H9 (cell line): ENCODE measurements at regions not wholly inside any gene's neighbourhood (a gene's known extent, or its start where the extent isn't known, plus 50 kb on each side); places are given as distances from the start of the nearest gene placed in this dataset.

ENCODE experiments used
- DNase-seq: peaks from one replicate; pipeline ENCODE4 v3.0.0-alpha.2; 2017
- H2AFZ ChIP-seq: one replicate; pipeline ENCODE4 v1.6.1; 2013; ENCODE audit warnings: mild to moderate bottlenecking, low read length, control low read depth, moderate library complexity
- H2AK5ac ChIP-seq: 2 replicates; pipeline ENCODE4 v1.6.1; 2013; ENCODE audit warnings: low read length, control low read depth, mixed read lengths; ENCODE audit not compliant: insufficient read length
- H2BK120ac ChIP-seq: one replicate; pipeline ENCODE4 v1.6.1; 2013; ENCODE audit warnings: low read depth, mild to moderate bottlenecking, low read length, control low read depth, inconsistent platforms; ENCODE audit not compliant: poor library complexity, severe bottlenecking
- H2BK12ac ChIP-seq: 2 replicates; pipeline ENCODE4 v1.6.1; 2013; ENCODE audit warnings: low read length, control low read depth, mixed read lengths, low read depth; ENCODE audit not compliant: insufficient read length
- H2BK15ac ChIP-seq: 2 replicates; pipeline ENCODE4 v1.6.1; 2013; ENCODE audit warnings: low read depth, low read length, control low read depth
- H2BK20ac ChIP-seq: one replicate; pipeline ENCODE4 v1.6.1; 2013; ENCODE audit warnings: low read depth, mild to moderate bottlenecking, low read length, control low read depth, inconsistent platforms; ENCODE audit not compliant: poor library complexity, severe bottlenecking
- H2BK5ac ChIP-seq: 2 replicates; pipeline ENCODE4 v1.6.1; 2013; ENCODE audit warnings: low read length, control low read depth, mixed read lengths; ENCODE audit not compliant: insufficient read length
- H3K14ac ChIP-seq: 2 replicates; pipeline ENCODE4 v1.6.1; 2013; ENCODE audit warnings: low read length, control low read depth; ENCODE audit not compliant: insufficient read depth
- H3K18ac ChIP-seq: 2 replicates; pipeline ENCODE4 v1.6.1; 2013; ENCODE audit warnings: low read depth, mild to moderate bottlenecking, mixed read lengths, low read length, control low read depth; ENCODE audit not compliant: insufficient read length
- H3K23ac ChIP-seq: 2 replicates; pipeline ENCODE4 v1.6.1; 2013; ENCODE audit warnings: low read length, control low read depth, mixed read lengths, low read depth; ENCODE audit not compliant: insufficient read length
- H3K23me2 ChIP-seq: 2 replicates; pipeline ENCODE4 v1.6.1; 2013; ENCODE audit warnings: low read depth, mild to moderate bottlenecking, mixed read lengths, low read length, control low read depth; ENCODE audit not compliant: insufficient read length, poor library complexity, severe bottlenecking
- H3K27ac ChIP-seq: 2 replicates; pipeline ENCODE4 v1.5.1; 2013; ENCODE audit warnings: low read length, control low read depth, mixed read lengths, low read depth; ENCODE audit not compliant: insufficient read length
- H3K27me3 ChIP-seq: 2 replicates; pipeline ENCODE4 v1.6.1; 2013; ENCODE audit warnings: low read length, control low read depth, inconsistent platforms; ENCODE audit not compliant: insufficient read depth
- H3K4ac ChIP-seq: 2 replicates; pipeline ENCODE4 v1.6.1; 2013; ENCODE audit warnings: low read depth, mild to moderate bottlenecking, control low read depth, inconsistent platforms, low read length, moderate library complexity
- H3K4me1 ChIP-seq: 2 replicates; pipeline ENCODE4 v1.6.1; 2013; ENCODE audit warnings: low read length, control low read depth, inconsistent platforms; ENCODE audit not compliant: insufficient read depth
- H3K4me2 ChIP-seq: 2 replicates; pipeline ENCODE4 v1.6.1; 2013; ENCODE audit warnings: low read length, control low read depth, mixed read lengths; ENCODE audit not compliant: insufficient read length, insufficient read depth
- H3K56ac ChIP-seq: 2 replicates; pipeline ENCODE4 v1.6.1; 2013; ENCODE audit warnings: low read depth, mild to moderate bottlenecking, mixed read lengths, low read length, control low read depth; ENCODE audit not compliant: insufficient read length
- H3K79me1 ChIP-seq: 2 replicates; pipeline ENCODE4 v1.6.1; 2013; ENCODE audit warnings: low read depth, mild to moderate bottlenecking, moderate library complexity, low read length, control low read depth, inconsistent platforms; ENCODE audit not compliant: insufficient read depth, poor library complexity, severe bottlenecking
- H3K79me2 ChIP-seq: 2 replicates; pipeline ENCODE4 v1.6.1; 2013; ENCODE audit warnings: low read length, control low read depth, inconsistent platforms; ENCODE audit not compliant: insufficient read depth
- H3K9ac ChIP-seq: 2 replicates; pipeline ENCODE4 v1.6.1; 2013; ENCODE audit warnings: low read length, control low read depth, mixed read lengths; ENCODE audit not compliant: insufficient read length; ENCODE audit errors: extremely low read depth
- H3K9me3 ChIP-seq: one replicate; pipeline ENCODE4 v1.6.1; 2013; ENCODE audit warnings: low read depth, low read length, inconsistent platforms; ENCODE audit not compliant: control insufficient read depth
- H3T11ph ChIP-seq: one replicate; pipeline ENCODE4 v1.6.1; 2013; ENCODE audit warnings: mild to moderate bottlenecking, low read length, control low read depth, inconsistent platforms
- H4K20me1 ChIP-seq: one replicate; pipeline ENCODE4 v1.6.1; 2013; ENCODE audit not compliant: control insufficient read depth, insufficient read length, insufficient read depth
- H4K5ac ChIP-seq: 2 replicates; pipeline ENCODE4 v1.6.1; 2013; ENCODE audit warnings: low read depth, mild to moderate bottlenecking, mixed read lengths, low read length, control low read depth; ENCODE audit not compliant: insufficient read length
- H4K8ac ChIP-seq: replicated peaks from 2 replicates; pipeline ENCODE4 v1.6.1; 2013; ENCODE audit warnings: low read length, control low read depth, mixed read lengths, low read depth; ENCODE audit not compliant: insufficient read length
- H4K91ac ChIP-seq: 2 replicates; pipeline ENCODE4 v1.6.1; 2013; ENCODE audit warnings: low read depth, mild to moderate bottlenecking, moderate library complexity, mixed read lengths, low read length, control low read depth; ENCODE audit not compliant: insufficient read length
- H3K27ac Mint-ChIP-seq, 3 experiments: 2 replicates in 2 of 3; 3 replicates in 1 of 3; pipeline ENCODE4 v1.8.0; 2020 to 2021; ENCODE audit warnings: mixed read lengths in 3 of 3, mild to moderate bottlenecking in 1 of 3, moderate library complexity in 1 of 3
- H3K27me3 Mint-ChIP-seq: 2 replicates; pipeline ENCODE4 v1.8.0; 2021; ENCODE audit warnings: low read depth, mild to moderate bottlenecking, moderate library complexity, mixed read lengths
- H3K36me3 Mint-ChIP-seq, 3 experiments: 2 replicates in 2 of 3; 3 replicates in 1 of 3; pipeline ENCODE4 v1.8.0; 2020 to 2021; ENCODE audit warnings: low read depth in 3 of 3, mixed read lengths in 3 of 3; ENCODE audit not compliant: insufficient read depth in 1 of 3
- H3K4me1 Mint-ChIP-seq, 2 experiments: 2 replicates each; pipeline ENCODE4 v1.8.0; 2020; ENCODE audit warnings: mixed read lengths in 2 of 2
- H3K4me3 Mint-ChIP-seq, 2 experiments: 2 replicates in 1 of 2; 3 replicates in 1 of 2; pipeline ENCODE4 v1.8.0; 2020 to 2021; ENCODE audit warnings: mild to moderate bottlenecking in 2 of 2, mixed read lengths in 2 of 2, moderate library complexity in 1 of 2
- H3K9me3 Mint-ChIP-seq, 2 experiments: 2 replicates in 1 of 2; 3 replicates in 1 of 2; pipeline ENCODE4 v1.8.0; 2020; ENCODE audit warnings: mild to moderate bottlenecking in 2 of 2, mixed read lengths in 2 of 2, moderate library complexity in 1 of 2
- WGBS: extraction: QIAGEN DNeasy Blood & Tissue Kit; methylation state at CpG from one replicate; pipeline ENCODE4 v1.1.7; 2013; ENCODE audit warnings: missing lambda C conversion rate, low lambda C conversion rate, mixed read lengths; ENCODE audit not compliant: insufficient read length; ENCODE audit errors: extremely low coverage; 5-methylcytosine and 5-hydroxymethylcytosine counted together
- TF ChIP-seq, protein P1 (sequence below): fragments of 200-600 bp; sonication (generic); conservative IDR thresholded peaks from 3 replicates; pipeline ENCODE4 v1.8.0; 2021; ENCODE audit warnings: antibody characterized with exemption, mild to moderate bottlenecking

DNA sequence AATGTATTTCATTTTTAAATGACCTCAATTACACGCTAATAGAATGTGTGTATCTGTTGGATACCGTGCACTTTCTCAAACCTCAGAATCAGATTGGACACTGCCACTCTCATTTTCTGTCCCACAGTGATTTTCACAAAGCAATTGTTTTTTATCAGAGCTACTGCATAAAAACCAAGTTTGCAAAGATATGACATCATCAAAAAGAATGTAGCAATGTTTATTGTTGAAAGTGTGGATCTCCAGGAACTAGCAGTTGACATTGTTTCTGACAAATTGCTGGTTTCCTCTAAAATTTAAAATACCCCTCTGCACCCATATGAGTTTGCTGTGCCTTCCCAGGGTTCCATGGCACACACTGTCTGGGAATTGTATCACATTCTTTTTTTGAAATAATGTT lies 362.7 kb upstream of the DDI1 start:
- no peak overlapping the region for H3K4ac ChIP-seq
- no peak overlapping the region for H2BK20ac ChIP-seq
- H3K14ac ChIP-seq: no peak overlapping the region
- Mint-ChIP-seq H3K27ac (no peak overlapping the region), H3K4me3 (no peak overlapping the region), H3K9me3 (no peaks in the 10 kb centered on the region), H3K27me3 (no peaks in the 10 kb centered on the region), H3K36me3 (no peaks in the 10 kb centered on the region), H3K4me1 (no peaks in the 10 kb centered on the region)
- no peak overlapping the region for H3K27ac ChIP-seq
- no peak overlapping the region for H4K5ac ChIP-seq
- H3K27me3 ChIP-seq: no peaks in the 10 kb centered on the region
- H2AK5ac ChIP-seq: no peak overlapping the region
- no peak overlapping the region for H3K23ac ChIP-seq
- no peak overlapping the region for H4K8ac ChIP-seq
- H2BK5ac ChIP-seq: no peak overlapping the region
- no peak overlapping the region for H3K56ac ChIP-seq
- H3K4me1 ChIP-seq: no peaks in the 10 kb centered on the region
- H2BK12ac ChIP-seq: no peak overlapping the region
- TF ChIP-seq, protein P1, sequence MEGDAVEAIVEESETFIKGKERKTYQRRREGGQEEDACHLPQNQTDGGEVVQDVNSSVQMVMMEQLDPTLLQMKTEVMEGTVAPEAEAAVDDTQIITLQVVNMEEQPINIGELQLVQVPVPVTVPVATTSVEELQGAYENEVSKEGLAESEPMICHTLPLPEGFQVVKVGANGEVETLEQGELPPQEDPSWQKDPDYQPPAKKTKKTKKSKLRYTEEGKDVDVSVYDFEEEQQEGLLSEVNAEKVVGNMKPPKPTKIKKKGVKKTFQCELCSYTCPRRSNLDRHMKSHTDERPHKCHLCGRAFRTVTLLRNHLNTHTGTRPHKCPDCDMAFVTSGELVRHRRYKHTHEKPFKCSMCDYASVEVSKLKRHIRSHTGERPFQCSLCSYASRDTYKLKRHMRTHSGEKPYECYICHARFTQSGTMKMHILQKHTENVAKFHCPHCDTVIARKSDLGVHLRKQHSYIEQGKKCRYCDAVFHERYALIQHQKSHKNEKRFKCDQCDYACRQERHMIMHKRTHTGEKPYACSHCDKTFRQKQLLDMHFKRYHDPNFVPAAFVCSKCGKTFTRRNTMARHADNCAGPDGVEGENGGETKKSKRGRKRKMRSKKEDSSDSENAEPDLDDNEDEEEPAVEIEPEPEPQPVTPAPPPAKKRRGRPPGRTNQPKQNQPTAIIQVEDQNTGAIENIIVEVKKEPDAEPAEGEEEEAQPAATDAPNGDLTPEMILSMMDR: no peak
- no peak overlapping the region for H3K18ac ChIP-seq
- no peaks in the 10 kb centered on the region for H3K23me2 ChIP-seq
- H2BK15ac ChIP-seq: no peak overlapping the region
- no peaks in the 10 kb centered on the region for H4K20me1 ChIP-seq
- no peaks in the 10 kb centered on the region for H3K79me1 ChIP-seq
- no CpG with 5 or more reads among the region's 2 CpGs for whole genome bisulfite sequencing
- no peak overlapping the region for H2BK120ac ChIP-seq
- no peak overlapping the region for H3T11ph ChIP-seq
- H3K9ac ChIP-seq: no peak overlapping the region
- no peak overlapping the region for H4K91ac ChIP-seq
- no peaks in the 10 kb centered on the region for H3K79me2 ChIP-seq
- no peak for DNase-seq
- H3K4me2 ChIP-seq: no peak overlapping the region
- no peak overlapping the region for H2AFZ ChIP-seq
- no peaks in the 10 kb centered on the region for H3K9me3 ChIP-seq
